ENCODE measurements at regions not wholly inside any gene's neighbourhood (a gene's known extent, or its start where the extent isn't known, plus 50 kb on each side); places are given as distances from the start of the nearest gene placed in this dataset.

- TF ChIP-seq, protein P1, sequence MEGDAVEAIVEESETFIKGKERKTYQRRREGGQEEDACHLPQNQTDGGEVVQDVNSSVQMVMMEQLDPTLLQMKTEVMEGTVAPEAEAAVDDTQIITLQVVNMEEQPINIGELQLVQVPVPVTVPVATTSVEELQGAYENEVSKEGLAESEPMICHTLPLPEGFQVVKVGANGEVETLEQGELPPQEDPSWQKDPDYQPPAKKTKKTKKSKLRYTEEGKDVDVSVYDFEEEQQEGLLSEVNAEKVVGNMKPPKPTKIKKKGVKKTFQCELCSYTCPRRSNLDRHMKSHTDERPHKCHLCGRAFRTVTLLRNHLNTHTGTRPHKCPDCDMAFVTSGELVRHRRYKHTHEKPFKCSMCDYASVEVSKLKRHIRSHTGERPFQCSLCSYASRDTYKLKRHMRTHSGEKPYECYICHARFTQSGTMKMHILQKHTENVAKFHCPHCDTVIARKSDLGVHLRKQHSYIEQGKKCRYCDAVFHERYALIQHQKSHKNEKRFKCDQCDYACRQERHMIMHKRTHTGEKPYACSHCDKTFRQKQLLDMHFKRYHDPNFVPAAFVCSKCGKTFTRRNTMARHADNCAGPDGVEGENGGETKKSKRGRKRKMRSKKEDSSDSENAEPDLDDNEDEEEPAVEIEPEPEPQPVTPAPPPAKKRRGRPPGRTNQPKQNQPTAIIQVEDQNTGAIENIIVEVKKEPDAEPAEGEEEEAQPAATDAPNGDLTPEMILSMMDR (IDR thresholded peaks at IDR 0.05; ENCODE audit: low read length), result peak; percentile 57
- no peak for TF ChIP-seq EZH2 (optimal IDR thresholded peaks at IDR 0.05; ENCODE audit: low read depth, low read length)
- TF ChIP-seq EZH2phosphoT487 (IDR thresholded peaks at IDR 0.05; ENCODE audit: low read length), result no peak
Measured at GRCh38 chr6:126657561-126658175, 317.8 kb downstream of the CENPW start.
